NCI-H1694 (cell line): ENCODE measurements at regions not wholly inside any gene's neighbourhood (a gene's known extent, or its start where the extent isn't known, plus 50 kb on each side); places are given as distances from the start of the nearest gene placed in this dataset.
"Not testable (repeated sequence)": the region's sequence is repeated elsewhere in the genome, so short reads cannot be mapped to it uniquely, and the experiment has no call there.

Experiments used
- DNase-seq: peaks from one replicate; lab custom pipeline; 2025; lab: John Stamatoyannopoulos, UW

- DNase-seq: no peak
Observed at GRCh38 chr7:32223071-32223650, 153.0 kb upstream of the PDE1C start.

- DNase-seq: no peak
Observed at GRCh38 chr7:32222251-32222900, 152.2 kb upstream of the PDE1C start.

- no peak for DNase-seq
Observed at GRCh38 chr7:32221736-32222135, 151.5 kb upstream of the PDE1C start.

GRCh38 chr7:32221056-32221455, 150.8 kb upstream of the PDE1C start:
- no peak for DNase-seq

- not testable (repeated sequence) for DNase-seq
Observed at GRCh38 chr7:32219831-32220230, 149.6 kb upstream of the PDE1C start.

GRCh38 chr7:32219416-32219815, 149.2 kb upstream of the PDE1C start:
- no peak for DNase-seq

GRCh38 chr7:32218741-32219288, 148.6 kb upstream of the PDE1C start:
- DNase-seq: peak; percentile 50

GRCh38 chr7:32218154-32218467, 147.9 kb upstream of the PDE1C start:
- DNase-seq: no peak

- DNase-seq: no peak
Observed at GRCh38 chr7:32217341-32218153, 147.3 kb upstream of the PDE1C start.

- DNase-seq: no peak
Observed at GRCh38 chr7:32216759-32217158, 146.6 kb upstream of the PDE1C start.

- no peak for DNase-seq
Observed at GRCh38 chr7:32215697-32216096, 145.5 kb upstream of the PDE1C start.

- DNase-seq: no peak
Observed at GRCh38 chr7:32214913-32215312, 144.7 kb upstream of the PDE1C start.

- DNase-seq: no peak
Observed at GRCh38 chr7:32212321-32212720, 142.1 kb upstream of the PDE1C start.

- no peak for DNase-seq
Observed at GRCh38 chr7:32206987-32207386, 136.8 kb upstream of the PDE1C start.

- DNase-seq: no peak
Observed at GRCh38 chr7:32206488-32206887, 136.3 kb upstream of the PDE1C start.

- DNase-seq: not testable (repeated sequence)
Observed at GRCh38 chr7:32205298-32205824, 135.2 kb upstream of the PDE1C start.

GRCh38 chr7:32204361-32205018, 134.3 kb upstream of the PDE1C start:
- DNase-seq: peak; percentile 71

GRCh38 chr7:32200646-32201045, 130.4 kb upstream of the PDE1C start:
- no peak for DNase-seq

GRCh38 chr7:32194537-32194936, 124.3 kb upstream of the PDE1C start:
- DNase-seq: no peak

GRCh38 chr7:32191305-32191704, 121.1 kb upstream of the PDE1C start:
- no peak for DNase-seq

GRCh38 chr7:32179567-32179966, 109.4 kb upstream of the PDE1C start:
- no peak for DNase-seq

GRCh38 chr7:32178677-32179366, 108.6 kb upstream of the PDE1C start:
- DNase-seq: no peak
